GM18870 (cell line): ENCODE measurements at regions not wholly inside any gene's neighbourhood (a gene's known extent, or its start where the extent isn't known, plus 50 kb on each side); places are given as distances from the start of the nearest gene placed in this dataset.
"Not testable (repeated sequence)": the region's sequence is repeated elsewhere in the genome, so short reads cannot be mapped to it uniquely, and the experiment has no call there.

Experiments
- ATAC-seq: cut with Tn5 transposase; IDR thresholded peaks from one replicate; pipeline ENCODE4 v1.9.1; 2021; ENCODE audit warnings: moderate library complexity; ENCODE audit not compliant: unreplicated experiment

GRCh38 chr12:107491856-107492255 lies 193.7 kb upstream of the PWP1 start:
- ATAC-seq, result no peak

- ATAC-seq, result no peak
Observed at GRCh38 chr12:107492393-107493134, 193.0 kb upstream of the PWP1 start.

- ATAC-seq, result no peak
Observed at GRCh38 chr12:107493135-107493494, 192.5 kb upstream of the PWP1 start.

GRCh38 chr12:107493666-107494065 lies 191.9 kb upstream of the PWP1 start:
- no peak for ATAC-seq

- ATAC-seq, result no peak
Observed at GRCh38 chr12:107494331-107494730, 191.3 kb upstream of the PWP1 start.

- ATAC-seq, result no peak
Observed at GRCh38 chr12:107495604-107496003, 190.0 kb upstream of the PWP1 start.

- no peak for ATAC-seq
Observed at GRCh38 chr12:107497231-107497630, 188.4 kb upstream of the PWP1 start.

- ATAC-seq, result no peak
Observed at GRCh38 chr12:107500307-107500706, 185.3 kb upstream of the PWP1 start.

GRCh38 chr12:107501681-107502080 lies 183.9 kb upstream of the PWP1 start:
- ATAC-seq, result no peak

- ATAC-seq, result no peak
Observed at GRCh38 chr12:107503129-107503855, 182.3 kb upstream of the PWP1 start.

GRCh38 chr12:107503887-107504885 lies 181.4 kb upstream of the PWP1 start:
- no peak for ATAC-seq

GRCh38 chr12:107509421-107509820 lies 176.2 kb upstream of the PWP1 start:
- ATAC-seq, result no peak

GRCh38 chr12:107510211-107510610 lies 175.4 kb upstream of the PWP1 start:
- no peak for ATAC-seq

- no peak for ATAC-seq
Observed at GRCh38 chr12:107511292-107511691, 174.3 kb upstream of the PWP1 start.

GRCh38 chr12:107512391-107512790 lies 173.2 kb upstream of the PWP1 start:
- ATAC-seq, result no peak

GRCh38 chr12:107513184-107513583 lies 172.4 kb upstream of the PWP1 start:
- ATAC-seq, result no peak

- ATAC-seq, result no peak
Observed at GRCh38 chr12:107513636-107514400, 171.8 kb upstream of the PWP1 start.

GRCh38 chr12:107514887-107515445 lies 170.6 kb upstream of the PWP1 start:
- no peak for ATAC-seq

GRCh38 chr12:107515446-107515958 lies 170.1 kb upstream of the PWP1 start:
- ATAC-seq, result no peak

GRCh38 chr12:107517816-107518215 lies 167.8 kb upstream of the PWP1 start:
- not testable (repeated sequence) for ATAC-seq
